NCI-H2227 (cell line): ENCODE measurements at regions not wholly inside any gene's neighbourhood (a gene's known extent, or its start where the extent isn't known, plus 50 kb on each side); places are given as distances from the start of the nearest gene placed in this dataset.

Experiments used
- DNase-seq: peaks from one replicate; lab custom pipeline; 2025; ENCODE audit not compliant: unreplicated experiment; lab: John Stamatoyannopoulos, UW

DNA sequence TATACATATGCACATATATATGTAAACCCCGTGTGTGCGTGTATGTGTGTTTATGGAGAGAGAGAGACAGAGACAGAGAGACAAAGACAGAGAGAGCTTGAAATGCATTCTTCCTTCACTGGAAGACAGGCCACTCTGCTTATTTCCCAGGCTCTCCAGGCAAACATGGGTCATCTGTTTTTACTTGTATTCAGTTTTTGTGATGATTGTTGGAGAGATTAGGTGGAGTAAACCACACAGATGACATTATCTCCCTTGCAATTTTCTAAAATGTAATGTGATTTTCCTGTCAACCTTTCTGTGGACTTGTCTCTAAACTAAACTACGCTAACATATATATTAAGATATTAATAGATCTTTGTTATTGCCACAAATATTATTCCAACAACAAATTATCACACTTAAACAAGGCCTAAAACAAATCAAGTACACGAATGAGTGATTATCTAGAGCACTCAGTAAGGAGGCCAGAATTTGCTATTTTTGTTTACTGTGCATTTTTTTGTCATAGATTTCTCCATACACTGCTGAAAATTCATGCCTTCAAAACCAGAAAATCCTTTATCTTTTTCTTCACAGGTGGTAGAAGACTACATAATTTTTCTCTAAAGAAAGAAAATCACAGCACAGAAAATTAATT, 251.8 kb upstream of the SLIT2 start:
- DNase-seq: no peak

DNA sequence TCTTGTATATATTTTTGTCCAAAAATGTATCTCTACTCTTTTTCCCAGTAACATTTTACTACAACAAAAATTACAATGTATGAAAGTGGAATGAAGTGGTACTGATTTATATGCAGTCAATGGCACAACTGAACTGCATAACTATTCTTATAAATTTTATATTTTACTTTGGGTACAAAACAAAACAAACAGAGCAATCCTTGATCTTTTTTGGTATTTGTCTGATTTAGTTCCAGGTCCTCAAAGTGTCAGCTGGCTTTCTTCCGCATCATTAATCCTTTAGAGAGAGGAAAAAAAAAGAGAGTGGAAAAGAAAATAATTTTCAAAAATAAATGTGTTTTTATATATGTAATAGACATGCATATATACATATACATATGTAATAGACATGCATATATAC, 252.4 kb upstream of the SLIT2 start:
- no peak for DNase-seq

DNA sequence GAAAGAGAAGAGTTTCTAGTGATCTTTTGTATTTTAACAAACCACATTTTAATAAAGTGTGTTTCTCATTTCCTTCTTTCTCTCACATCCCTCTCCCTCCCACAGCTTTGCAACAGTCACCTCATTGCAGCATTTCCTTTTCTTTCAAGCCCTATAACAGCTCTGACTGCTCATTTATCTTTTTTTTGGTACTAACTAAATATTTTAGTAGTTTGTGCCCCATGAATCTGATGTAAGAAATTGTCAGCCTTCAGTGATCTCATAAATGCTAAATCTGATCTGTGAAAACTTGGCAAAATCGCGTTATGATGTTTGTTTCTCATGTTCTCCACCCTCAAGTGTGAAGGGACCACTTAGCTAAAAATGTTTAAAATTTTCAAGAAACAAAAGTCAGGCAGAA, 258.5 kb upstream of the SLIT2 start:
- DNase-seq: no peak

DNA sequence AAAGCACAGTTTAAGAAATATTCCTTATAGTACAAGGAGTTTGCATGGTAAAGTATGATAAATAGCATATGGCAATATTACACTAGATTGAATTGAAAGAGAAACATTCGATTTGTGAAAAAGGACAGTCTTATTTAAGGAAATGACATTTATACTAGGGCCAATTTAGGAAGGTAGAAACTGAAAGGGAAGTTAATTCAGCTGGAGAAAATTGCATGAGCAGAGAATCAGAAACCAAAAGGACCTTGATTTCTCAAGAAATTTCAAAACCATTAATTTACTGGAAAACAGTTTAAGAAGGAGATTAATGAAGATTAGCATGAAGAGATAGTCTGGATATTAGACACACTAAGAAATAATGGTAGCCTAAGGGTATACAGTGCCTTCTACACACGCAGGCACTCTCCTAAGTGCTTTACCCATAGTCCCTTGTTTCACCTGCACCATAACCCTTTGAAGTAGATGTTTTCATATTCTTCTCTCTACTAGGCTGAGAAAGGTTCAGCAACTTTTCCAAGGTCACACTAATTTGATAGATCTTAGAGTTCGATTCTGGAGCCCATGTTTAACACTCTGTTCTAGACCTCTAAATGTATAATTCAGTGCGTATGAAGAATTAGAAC, 259.1 kb upstream of the SLIT2 start:
- DNase-seq: no peak

DNA sequence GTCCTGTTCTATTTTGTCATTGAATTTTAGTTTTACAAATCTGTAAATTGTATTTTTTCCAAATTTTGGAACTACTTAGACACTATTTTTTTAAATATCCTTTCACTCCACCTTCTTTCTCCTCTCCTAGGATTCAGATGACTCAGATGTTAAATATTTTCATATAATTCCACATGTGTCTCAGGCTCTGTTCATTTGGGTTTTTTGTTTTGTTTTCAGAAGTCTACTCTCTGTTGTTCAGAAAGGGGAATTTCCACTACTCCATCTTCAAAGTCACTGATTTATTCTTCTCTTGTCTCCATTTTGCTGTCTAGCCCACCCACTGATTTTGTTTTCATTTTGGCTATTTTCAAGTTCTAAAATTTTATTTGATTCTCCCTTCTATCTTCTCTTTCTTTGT, 264.0 kb upstream of the SLIT2 start:
- DNase-seq: no peak

DNA sequence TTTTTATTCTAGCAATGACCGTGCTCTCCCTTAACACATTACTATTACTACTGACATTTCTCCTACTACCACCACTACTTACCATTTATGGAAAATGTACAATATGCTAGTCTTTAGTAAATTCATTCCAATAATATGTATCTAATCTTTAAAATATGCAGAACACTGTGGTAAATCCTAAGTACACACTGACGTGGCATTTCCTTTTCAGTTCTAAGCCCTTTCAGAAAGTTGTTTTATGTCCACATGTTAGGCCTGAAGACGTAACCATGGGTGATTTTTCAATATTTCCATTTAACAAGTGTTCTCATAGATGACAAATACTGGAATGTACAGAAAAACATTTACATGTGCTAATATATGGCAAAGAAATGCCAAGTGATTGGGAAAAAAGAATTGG, 268.6 kb upstream of the SLIT2 start:
- no peak for DNase-seq

DNA sequence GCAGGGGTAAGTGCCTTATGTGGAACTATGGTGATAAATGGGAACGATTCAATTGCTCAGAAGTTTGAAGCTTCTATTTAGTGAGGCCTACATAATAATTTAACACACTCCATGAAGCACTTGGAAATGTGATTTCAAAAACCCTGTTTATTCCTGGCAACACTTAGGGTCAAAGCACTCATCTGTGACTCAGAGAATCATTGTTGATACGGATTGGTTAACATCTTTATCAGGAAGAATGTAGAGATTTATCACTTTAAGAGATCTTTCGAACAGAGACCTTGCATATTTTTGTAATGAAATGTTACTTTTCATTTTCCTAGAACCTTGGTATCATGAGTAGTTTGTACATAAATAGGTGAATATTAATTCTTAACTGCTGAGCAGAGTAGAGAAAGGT, 269.1 kb upstream of the SLIT2 start:
- peak; percentile 61 for DNase-seq

DNA sequence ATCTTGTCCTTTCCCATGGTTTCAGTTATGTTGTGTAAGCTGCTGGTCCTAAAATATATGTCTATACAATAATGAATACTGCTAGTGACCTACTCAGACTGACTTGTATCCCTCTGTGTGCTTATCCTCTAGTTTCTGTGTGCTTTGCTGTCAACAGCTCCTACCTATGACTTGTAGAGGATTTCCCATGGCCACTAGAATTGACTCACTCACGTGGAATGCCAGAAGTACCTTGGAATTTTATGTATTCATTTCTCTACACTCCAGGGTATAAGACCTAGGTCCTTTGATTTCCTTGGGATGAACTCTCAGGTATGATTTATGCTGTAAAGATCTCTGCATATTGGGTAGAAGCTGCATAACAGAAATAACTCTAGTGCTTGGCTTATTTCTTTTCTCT, 279.9 kb upstream of the SLIT2 start:
- no peak for DNase-seq

DNA sequence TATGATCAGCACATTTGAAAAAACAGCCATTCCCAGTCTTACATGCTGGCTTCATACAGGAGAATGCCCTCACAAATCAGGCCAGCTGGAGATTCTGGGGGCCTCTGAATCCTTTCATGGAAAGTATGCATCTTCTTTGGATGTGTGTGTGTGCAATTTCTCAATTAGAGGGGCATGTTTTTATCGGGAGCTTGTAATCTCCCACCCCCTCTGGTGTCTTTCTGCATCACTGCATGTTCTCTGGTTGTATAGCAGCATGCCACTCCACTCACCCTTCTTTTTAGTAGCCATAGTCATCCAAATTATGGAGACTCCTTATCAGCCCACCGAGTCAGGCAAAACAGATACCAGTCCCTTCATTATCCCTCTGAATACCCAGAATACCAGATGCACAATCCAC, 282.2 kb upstream of the SLIT2 start:
- DNase-seq: no peak

DNA sequence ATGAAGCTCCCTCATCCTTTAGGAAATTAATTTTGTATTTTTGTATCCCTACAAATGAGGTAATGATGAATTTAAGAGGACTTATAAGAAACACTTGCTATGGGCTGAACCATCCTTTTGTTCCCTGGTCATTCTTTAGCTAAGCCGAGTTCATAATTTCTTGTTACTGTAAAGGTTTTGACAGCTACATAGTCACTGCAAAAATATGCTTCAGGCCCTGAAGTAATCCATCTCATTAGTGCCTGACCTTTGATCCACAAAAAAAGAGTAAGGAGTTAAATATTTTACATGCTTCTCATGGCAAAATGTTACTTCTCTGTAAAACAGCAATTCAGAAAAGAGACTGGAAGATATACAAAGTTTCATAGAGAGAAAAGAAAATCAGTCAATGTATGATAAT, 290.6 kb upstream of the SLIT2 start:
- DNase-seq: no peak

DNA sequence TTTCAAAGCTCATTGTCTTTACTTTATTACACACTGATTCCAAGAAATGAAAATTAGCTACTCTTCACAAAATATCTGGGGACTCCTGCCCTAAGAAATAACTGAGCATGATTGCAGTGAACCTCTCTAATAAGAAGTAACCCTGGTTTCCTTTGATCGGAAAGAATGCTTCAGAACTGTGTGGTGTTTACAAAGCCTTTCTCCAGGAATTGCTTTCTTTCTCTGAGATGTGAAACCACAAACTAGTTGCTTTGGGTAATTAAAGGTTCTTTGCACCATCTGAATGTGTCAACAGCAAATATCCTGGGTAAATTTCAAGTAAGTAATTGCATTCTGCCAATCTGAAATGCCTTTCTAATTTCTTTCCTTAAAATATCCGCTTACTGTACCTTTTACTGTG, 292.9 kb upstream of the SLIT2 start:
- no peak for DNase-seq

DNA sequence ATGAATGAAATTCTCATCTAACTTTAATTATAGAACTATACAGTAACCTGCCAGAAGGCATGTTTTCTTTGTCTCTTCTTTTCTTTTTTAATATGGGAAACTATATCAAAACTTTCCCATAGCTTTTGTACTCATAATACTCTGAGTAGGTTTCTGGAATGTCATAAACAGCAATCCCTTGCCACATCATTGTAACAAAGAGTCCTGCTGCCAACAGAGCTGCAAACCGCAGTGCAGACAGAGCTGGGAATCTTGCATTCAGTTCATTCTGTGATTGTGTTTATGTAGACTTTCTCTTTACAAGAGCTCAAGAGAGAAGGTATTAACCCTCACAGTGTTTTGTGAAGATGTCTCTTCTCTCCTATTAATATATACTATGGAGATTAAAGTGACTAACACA, 304.4 kb upstream of the SLIT2 start:
- DNase-seq: no peak

DNA sequence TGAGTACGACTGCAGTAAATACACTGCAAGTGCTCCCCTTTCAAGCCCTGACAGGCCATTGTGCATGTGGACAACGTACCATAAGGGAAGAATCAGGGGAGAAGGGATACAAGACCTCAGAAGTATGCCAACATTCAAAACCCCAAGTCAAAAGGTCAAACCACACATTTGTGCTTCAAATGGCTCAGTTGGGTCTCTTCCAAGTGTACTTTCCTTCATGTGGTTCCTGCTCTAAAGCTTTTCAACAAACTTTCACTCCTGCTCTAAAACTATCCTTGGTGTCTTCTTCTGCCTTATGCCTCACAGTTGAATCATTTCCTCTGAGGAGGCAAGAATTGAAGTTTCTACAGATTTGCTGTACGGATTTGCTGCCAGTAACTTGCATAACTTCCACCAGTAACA, 305.7 kb upstream of the SLIT2 start:
- no peak for DNase-seq

DNA sequence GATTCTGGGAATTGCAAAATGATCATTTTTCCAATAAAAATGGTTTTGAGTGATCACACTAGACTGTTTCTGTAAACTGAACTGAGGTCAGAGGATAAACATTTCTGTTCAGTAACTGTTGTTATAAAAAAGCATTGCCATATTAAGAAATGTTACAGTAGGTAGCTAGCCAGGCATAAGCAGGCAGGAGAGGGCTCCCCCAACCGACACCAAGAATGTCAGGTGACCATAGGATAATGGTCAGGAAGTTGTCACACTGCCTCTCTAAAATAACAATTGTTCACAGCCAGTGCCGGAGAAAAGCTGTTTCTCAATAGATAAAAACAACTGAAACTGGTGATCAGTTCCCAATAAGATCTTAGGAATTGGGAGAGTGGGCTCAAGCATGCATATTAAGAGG, 306.2 kb upstream of the SLIT2 start:
- no peak for DNase-seq

DNA sequence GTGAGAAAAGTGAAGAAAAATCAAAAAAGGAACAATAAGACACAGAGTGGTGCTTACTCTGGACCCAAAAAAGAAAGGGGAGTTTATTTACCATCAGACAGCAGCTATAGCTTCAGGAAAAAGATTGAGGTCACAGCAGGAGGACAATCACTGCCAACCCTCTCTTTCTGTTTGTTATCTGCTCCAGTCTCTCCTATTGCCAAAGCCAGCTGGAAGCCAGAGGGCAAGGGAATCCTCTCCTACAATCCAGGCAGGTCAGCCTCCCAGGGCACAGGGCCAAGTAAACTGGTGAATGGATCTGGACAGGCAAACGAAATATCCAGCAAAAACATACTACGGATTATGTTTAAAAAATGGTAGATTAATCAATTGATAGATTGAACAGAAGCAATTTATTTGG, 306.9 kb upstream of the SLIT2 start:
- DNase-seq: no peak

DNA sequence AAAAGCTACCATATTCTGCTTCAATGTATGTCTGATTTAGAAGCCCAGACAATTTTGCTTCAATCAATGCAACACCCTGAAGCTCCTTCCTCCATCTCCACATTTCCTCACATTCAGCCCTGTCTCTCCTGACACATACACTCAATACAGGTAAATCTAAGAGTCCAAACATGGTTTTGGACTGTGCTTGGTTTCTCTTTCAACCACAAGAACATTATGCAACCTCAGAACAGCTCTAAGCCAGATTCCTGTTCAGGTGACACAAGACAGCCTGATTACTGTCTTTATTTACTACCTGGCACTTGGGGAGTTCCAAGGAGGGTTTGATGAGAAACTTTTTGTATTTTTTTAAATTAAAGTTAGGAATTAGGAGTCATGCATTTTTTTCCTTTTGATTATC, 307.5 kb upstream of the SLIT2 start:
- no peak for DNase-seq

DNA sequence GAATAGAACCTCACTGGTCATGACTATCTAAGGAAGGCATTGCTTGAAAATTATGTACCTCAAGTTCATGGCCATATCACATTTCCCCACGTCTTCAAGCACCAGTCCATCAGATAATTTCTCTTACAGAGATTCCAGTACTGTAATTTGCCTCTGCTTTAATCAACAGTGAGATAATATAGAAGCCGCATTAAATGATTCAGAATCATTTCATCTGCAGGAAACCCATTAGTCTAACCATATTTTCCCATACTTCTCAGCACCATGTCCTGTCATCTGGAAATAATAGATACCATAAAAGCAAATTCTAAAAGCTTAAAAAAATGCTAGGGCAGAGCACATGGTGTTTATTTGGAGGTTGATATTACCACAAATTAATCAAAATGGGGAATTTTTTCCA, 310.3 kb upstream of the SLIT2 start:
- no peak for DNase-seq

DNA sequence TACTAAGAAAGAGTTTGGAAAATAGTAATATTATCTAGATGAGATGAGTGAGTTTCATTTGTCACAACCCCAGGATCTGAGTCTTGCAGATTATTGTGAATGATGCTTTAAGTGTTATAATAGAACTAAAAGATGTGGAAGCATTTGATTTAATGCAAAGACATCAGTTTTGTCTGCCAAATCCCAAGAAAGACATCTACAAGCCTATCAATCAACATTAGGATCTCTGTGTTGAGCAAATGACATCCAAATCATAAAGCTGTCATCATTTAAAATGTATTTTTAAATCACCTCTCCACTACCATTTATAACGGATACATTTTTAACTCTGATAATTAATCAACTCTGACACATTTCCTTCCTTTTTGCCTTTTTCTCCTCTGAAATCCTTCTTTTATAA, 310.8 kb upstream of the SLIT2 start:
- no peak for DNase-seq

DNA sequence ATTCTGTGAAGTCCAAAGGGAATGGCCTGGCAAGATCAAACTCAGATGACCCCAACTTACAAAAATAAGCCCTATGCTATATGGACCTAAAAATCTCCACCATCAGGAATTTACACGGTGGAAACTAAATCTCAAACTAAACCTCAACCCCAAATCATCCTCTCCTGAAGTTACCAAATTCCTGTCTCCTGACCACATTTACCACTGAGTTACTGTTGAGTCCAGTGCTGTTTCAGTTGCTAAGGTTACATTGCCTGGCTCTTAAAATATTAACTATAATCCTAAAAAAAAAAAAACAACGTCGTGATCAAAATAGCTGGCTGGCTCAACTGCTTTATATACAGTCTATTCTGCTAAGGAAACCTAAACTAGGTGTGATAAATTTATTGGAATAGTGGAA, 315.2 kb upstream of the SLIT2 start:
- DNase-seq: no peak

DNA sequence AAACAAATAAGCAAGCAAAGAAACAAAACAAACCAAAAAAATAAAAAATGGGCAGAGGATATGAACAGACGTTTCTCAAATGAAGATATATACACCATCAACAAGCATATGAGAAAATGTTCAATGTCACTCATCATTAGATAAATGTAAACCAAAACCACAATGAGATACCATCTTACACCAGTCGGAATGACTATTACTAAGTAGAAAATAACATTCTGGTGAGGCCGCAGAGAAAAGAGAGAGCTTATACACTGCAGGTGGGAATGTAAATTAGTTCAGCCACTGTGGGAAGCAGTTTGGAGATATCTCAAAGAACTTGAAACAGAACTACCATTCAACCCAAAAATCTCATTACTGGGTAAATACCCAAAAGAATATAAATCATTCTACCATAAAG, 321.0 kb upstream of the SLIT2 start:
- DNase-seq: no peak

DNA sequence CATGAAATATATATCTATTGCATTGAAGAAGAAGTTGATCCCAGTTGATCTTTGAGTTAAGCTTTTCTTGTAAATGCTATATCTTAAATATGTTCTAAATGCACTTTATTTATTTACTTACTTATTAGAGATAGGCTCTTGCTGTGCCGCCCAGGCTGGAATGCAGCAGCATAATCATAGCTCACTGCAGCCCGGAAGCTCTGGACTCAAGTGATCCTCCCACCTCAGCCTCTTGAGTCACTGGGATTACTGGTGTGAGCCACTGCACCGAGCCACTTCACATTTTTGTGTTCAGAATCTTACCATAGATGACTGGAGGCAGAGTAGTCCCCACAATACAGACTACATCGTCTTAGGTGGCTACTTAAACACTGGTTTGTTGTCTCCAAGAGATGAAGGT, 324.3 kb upstream of the SLIT2 start:
- peak; percentile 28 for DNase-seq

DNA sequence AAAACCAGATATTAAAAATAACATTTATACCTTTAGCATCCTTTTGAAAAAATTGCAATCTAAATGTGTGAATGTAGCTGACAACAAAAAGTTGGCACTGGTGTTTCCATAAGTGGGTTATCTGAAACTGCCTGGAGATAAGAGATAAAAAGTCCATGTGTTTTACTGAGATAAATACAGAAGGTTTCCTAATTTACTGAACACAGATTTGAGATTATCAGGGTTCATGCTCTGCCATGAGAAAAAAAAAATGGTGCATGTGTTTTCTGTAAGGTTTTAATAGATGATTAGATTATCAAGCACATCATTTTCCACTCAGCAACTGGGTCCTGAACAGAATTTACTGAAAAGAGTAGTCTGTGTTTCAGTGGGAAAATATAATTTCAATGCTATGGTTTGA, 326.2 kb upstream of the SLIT2 start:
- no peak for DNase-seq

DNA sequence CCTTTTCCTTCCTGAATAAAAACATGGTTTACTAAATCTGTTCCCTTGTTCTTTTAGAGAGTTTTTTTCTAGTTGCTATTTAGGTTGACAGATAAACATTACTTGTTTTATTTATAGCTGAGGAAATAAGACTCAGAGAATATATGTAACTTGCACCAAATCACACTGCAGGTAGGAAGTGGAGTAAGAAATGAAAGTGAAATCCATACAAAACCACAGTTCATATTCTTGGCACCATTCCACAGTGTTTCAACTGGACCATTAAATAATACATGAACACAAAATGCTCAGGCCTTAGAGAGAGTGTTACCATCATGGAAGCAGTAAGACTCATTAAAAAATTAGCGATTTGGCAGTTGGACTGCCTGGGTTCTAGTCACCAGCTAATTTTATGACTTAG, 326.9 kb upstream of the SLIT2 start:
- no peak for DNase-seq
